NCI-H2227 (cell line): ENCODE measurements at regions not wholly inside any gene's neighbourhood (a gene's known extent, or its start where the extent isn't known, plus 50 kb on each side); places are given as distances from the start of the nearest gene placed in this dataset.
A peak's percentile ranks its signal among the peaks of the same experiment; 100 is the strongest.
"Not testable (repeated sequence)": the region's sequence is repeated elsewhere in the genome, so short reads cannot be mapped to it uniquely, and the experiment has no call there.

Source experiments
- DNase-seq: peaks from one replicate; lab custom pipeline; 2025; ENCODE audit not compliant: unreplicated experiment; lab: John Stamatoyannopoulos, UW

DNA sequence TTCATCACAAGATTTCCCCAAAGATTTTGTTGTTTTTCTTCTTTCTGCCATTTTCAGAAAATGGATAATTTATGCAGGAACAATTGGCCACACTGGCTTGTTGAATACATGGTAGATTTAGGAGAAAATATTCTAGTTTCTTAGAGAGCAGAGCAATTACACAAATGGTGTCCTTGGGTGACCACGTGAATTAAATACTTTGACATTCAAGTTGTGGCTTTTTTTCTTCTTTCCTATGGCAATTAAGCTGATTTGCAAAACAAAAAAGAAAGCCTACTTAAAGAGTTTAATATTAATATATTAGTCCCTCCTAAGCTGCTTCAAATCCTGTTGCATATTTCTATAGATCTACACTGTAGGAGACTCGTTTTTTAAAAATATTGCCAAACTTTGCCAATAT is 133.0 kb upstream of the HTR2C start:
- no peak for DNase-seq

- DNase-seq: no peak
Measured at GRCh38 chrX:114451397-114451796, 132.5 kb upstream of the HTR2C start.

DNA sequence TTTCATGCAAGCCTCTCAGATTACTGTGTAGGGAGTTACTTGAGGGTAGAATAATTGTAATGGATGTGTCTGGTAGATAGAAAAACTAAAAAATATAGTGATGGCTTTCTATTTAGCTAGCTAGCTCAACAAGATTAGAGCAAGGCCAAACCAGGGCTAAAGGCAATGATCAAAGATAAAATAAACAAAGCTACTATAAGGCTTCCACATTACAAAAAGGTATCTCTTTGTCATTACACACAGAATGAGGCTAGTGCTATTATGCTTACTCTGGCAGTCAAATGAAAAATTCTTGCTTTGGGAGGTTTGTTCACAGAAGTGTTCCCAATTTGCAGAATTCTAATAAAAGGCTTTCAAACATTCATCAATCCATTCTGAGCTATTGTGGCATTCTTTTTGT is 121.6 kb upstream of the HTR2C start:
- DNase-seq: no peak

DNA sequence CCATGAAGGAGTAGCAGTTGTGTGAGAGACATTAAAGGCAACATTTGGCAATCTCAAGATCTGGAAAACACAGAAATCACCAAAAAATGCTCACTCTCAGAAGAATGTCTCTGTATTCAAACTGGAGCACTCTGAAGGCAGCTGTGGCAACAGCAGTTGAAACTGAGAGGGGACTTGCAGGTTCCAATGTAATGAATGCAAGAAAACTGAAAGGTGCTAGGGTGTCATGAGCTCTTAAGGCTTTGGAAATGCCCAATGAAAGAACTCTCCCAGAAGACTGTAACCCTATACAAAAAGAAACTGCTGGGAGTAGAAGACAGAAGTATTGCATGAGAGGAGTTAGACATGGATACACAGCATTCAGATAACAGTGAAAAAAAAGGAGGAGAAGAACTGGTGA is 118.2 kb upstream of the HTR2C start:
- DNase-seq: no peak

- not testable (repeated sequence) for DNase-seq
Measured at GRCh38 chrX:114472008-114472407, 111.9 kb upstream of the HTR2C start.

GRCh38 chrX:114472788-114473187 is 111.1 kb upstream of the HTR2C start:
- DNase-seq: no peak

- DNase-seq: no peak
Measured at GRCh38 chrX:114500622-114501021, 83.3 kb upstream of the HTR2C start.

DNA sequence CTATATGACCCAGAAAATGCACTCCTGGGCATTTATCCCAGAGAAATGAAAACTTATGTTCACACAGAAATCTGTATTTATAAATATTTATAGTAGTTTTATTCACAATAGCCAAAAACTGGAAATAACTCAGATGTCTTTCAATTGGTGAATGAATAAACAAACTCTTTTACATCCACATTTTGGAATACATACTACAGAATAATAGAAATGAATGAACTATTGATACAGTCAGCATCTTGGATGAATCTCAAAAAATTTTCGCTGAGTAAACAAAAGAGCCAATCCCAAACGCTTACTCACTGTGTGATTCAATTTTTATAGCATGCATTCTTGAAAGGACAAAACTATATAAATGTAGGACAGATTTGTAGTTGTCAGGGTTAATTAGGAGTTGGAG is 75.1 kb upstream of the HTR2C start:
- DNase-seq: no peak

DNA sequence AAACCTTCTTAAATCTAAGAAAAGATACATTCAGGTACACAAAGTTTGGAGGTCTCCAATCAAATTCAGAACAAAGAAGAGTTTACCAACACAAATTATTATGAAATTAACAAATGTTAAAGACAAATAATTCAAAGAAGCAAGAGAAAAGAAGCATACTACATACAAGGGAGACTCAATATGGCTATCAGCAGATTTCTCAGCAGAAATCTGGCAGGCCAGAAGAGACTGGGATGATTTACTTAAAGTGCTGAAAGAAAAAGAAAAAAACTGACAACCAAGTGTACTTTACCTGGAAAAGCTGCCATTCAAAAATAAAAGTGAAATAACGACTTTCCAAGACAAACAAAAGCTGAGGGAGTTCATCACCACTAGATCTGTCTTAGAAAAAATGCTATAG is 64.4 kb upstream of the HTR2C start:
- no peak for DNase-seq

DNA sequence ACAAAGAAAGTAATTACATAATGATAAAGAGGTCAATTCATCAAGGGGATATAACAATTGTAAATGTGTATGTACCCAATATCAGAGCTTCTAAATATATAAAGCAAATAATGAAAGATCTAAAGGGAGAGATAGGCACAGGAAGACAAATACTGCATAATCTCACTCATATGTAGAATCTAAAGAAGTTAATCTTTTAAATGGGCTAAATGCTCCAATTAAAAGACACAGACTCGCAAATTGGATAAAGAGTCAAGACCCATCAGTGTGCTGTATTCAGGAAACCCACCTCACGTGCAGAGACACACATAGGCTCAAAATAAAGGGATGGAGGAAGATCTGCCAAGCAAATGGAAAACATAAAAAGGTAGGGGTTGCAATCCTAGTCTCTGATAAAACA is 63.2 kb upstream of the HTR2C start:
- peak; percentile 42 for DNase-seq

DNA sequence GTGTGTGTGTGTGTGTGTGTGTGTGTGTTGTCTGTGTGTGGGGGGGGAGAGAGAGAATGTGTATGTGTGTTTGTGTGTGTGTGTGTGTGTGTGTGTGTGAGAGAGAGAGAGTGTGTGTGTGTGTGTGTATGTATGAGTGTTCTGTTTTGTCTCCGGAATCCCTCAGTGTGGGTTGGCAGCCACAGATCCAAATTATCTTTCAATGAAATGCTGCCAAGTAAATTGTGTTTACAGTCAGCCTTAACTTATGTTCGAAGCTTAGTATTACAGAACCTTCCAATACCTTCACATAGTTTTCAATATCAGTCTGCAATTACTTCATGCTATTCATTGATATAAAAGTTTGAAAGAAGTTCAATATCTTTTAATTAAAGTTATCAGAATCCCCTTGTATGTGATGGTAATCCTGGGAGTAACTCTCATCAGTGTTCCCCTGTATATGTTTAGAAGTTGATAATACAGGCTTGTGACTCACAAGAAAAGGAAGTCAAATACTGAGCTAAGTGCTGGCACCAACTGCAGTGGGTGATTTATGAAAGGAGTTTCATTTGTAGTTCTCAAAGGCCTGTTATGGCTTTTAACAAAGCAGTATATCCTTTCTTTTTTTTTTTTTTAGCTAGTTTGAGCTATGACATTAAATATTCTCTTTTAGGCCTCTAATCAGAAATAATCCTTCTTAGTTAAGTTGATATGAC is 51.6 kb upstream of the HTR2C start:
- DNase-seq: no peak
